Activated CD4-positive, CD25-positive, alpha-beta regulatory T cell treated with anti-CD3 and anti-CD28 coated beads, Interleukin-2, amount 50 U/mL, for 24 hours (primary cell): ENCODE measurements at regions not wholly inside any gene's neighbourhood (a gene's known extent, or its start where the extent isn't known, plus 50 kb on each side); places are given as distances from the start of the nearest gene placed in this dataset.
"Not testable (repeated sequence)": the region's sequence is repeated elsewhere in the genome, so short reads cannot be mapped to it uniquely, and the experiment has no call there.

ENCODE experiments used
- ATAC-seq, 2 donors: fragments of 150-1000 bp; cut with Tn5 transposase; one replicate each; pipeline ENCODE4 v1.10.0; 2021; ENCODE audit warnings: mild to moderate bottlenecking in 1 of 2, moderate library complexity in 1 of 2

DNA sequence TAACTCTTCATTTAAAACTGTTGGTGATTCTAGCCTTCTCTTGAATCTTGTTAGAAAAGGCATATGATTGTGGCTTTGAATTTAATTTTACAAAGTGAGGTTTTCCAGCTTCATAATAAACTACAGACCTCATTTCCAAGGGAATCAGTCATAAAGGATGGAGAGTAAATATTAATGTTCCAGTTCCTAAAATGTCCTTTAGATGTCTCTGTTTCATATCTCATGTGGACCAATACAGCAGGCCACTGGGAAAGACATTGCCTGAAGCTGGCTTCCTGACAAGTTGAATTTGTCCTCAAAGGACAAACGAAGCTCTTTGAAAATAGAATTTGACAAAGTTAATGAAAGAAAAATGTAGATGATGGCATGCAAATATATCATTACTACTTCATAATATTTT, 125.4 kb downstream of the ZNF330 start:
- ATAC-seq: no peak

DNA sequence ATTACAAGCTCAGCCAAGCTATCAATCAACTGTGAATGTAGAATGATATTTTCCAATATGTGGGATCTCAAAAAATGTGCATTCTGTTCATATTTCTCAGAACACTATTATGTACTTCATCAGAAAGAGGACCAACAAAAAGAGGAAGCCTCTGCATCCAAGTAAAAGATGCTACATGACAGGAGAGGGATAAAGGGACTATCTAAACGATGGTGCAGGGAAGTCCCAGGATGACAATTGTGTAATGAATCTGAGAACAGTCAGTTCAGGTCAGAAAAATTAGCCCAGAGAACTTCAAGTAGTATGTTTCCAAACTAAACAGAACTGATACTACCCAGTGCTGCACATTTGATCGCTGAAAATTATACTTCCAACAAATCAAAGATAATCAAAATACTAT, 127.0 kb downstream of the ZNF330 start:
- ATAC-seq: no peak

DNA sequence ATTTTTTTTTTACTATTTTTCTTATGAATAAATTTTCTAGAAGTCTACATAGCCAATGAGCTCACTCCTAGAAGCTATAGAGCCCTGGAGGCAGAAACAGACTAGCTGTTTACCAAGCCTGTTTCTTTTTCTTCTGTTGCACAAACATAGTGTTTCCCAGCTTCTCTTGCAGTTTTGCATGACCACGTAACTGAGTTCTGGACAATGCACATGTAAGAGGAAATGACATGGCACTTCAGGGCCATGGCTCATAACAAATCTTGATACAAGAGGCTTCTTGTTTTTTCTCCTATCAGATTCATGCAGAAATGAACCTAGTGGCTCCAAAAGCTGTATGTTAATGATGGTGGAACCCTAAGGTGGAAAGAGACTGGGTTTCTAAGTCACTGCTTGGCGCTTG, 127.4 kb downstream of the ZNF330 start:
- no peak for ATAC-seq

DNA sequence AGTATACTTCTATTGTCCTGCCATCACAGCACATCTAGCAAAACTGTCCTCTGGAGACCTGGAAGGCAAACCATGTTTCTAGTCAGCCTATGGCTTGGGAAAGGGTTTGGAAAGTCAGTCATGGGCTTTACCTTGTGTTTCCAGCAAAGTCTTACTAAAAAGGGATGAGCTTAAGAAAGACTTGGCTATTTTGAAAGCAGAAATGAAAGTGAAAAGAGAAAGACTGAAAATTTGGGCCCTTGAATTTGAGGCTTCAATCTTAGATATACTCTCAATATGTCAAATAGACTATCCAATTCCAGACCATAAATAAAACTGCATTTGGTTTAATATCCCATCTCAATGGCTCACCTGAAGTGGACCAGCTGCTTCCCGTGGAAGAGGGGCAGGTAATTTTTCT, 127.9 kb downstream of the ZNF330 start:
- no peak for ATAC-seq

DNA sequence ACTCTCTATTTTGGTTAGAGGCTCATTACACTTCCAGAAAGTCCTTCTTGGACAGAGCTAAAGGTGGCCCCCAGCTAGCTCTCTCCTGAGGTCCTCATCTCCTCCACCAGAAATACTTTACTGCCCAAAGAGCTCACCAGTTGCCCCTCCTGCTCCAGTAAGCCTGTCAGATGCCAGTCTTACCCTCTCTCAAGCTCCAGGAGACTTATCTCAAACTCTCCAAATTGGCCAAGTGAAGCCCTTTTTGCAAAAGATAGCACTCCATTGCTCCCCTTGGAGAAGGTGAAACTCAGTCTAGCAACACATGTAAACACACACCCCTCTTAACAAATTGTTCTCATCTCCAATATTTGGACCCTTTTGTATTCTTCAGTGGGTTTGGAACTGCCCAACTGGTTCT, 128.5 kb downstream of the ZNF330 start:
- no peak for ATAC-seq

DNA sequence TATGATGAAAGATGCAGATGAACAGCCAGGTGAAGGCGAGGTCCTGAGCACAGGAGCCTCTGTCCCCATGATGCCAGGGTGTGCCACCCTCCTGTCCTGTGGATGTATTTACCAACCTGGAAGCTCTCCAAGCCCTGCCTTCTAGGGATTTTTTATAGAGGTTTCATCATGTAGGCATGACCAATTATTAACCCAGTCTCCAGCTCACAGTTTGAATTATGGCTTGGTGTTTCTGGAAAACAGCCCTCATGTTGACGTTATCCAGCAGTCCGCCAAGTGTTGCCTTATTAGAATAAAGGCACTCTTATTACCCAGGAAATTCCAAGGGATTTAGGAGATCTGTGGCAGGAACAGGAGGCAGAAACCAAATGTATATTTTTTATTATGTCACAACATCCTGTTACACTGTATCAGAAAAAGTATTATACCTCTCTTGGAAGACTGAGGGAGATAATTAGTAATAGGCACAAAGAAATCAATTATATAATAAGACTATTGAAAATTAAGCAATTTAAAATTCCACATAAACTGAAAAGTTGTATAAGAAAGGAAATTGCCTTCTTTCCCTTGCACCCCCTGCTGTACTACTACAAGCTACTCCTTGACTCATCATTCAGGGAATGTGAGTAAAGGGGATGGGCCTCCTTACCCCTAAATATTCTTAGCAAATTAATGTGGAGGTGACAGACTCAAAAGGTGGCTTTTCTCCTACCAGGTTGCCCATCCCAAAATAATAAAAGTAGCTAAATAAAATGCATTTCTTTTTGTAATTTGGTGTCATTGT, 129.6 kb downstream of the ZNF330 start:
- ATAC-seq: no peak

DNA sequence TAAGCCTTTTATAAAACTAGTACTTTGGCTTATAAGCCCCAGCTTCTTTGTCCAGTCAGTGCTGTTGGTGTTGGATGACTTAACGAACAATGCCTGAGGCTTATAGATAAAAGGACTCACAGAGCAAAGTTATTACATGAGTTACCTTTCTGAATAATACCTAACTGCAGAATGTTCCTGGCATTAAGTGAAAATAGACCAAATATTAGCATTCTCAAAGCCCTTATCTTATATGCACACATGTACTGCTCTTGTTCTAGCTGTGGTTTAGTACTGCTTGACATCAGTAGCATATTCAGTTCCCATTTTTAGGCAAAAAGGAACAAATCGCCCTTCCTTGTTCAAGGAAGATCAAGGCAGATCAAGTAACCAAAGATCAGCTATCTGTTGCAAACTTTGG, 131.6 kb downstream of the ZNF330 start:
- ATAC-seq: no peak

DNA sequence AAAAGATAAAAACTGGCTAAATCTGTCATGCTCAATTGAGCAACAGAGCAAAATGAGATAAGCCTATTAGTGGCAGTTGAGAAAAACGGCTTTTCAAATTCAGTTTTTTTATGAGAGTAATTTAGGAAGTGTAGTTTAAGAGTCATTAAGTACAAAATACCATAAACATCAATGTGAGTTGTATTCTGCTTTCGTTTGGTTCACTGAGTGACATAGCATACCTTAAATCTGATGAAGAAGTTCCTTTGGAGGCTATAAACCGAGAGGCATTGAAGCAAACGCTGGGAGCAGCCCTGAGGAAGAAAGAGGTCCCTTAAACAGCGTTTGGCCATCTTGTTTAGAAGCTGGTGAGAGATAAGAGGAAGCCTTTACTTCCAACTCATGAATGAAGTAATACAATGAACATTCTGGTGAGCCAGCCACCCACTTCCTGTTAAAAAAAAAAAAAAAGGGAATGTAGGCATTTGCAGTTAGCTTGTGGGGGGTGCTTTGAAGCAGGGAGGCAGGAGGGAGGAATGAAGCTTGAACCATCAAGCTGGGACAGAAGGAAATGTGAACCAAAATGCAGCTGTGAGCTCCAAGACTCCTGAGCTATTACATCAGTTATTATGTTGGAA, 132.3 kb downstream of the ZNF330 start:
- no peak for ATAC-seq

DNA sequence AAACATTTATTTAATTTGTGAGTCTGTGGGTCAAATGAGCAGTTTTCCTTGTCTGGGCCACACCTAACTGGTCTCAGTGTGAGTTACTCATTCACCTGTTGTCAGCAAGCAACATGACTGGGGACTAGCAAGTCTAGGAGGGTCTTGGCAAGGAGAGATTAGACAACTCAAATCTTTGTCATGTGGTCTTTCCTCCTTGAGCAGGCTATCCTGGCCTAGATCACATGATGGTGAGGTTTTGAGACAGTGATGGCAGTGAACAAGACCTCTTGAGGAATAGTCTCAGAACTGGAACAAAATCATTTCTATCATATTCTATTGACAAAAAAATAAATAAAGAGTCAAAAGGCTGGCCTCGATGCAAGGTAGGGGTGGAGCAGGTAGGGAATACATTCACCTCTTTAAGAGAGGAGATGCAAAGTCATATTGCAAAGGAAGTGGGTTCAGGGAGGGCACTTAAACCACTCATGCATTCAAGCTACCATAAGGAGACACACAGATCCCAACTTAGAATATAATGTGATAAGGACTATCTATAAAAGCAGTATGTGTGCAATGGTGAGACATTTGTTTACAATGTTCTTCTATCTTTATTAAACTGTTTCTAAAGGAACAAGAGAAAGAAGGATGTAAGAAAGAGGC, 135.7 kb downstream of the ZNF330 start:
- ATAC-seq: no peak

DNA sequence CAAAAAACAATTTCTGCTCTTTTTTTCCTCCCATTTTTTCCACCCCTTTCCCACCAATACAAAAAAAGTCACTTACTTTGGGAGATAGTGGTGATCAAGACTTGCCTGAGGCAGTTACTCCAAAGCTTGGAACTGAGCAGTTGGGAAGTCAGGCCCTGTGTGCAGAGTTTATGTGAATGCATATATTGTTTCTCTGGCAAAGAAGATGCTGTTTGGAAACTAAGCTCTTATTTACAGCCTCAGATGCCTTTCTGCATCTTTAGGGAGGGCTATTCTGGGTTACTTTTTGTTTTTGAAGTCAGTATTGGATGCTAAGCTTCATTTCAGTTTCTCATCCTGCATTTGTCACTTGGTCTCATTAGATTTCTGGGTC, 136.3 kb downstream of the ZNF330 start:
- ATAC-seq: no peak

DNA sequence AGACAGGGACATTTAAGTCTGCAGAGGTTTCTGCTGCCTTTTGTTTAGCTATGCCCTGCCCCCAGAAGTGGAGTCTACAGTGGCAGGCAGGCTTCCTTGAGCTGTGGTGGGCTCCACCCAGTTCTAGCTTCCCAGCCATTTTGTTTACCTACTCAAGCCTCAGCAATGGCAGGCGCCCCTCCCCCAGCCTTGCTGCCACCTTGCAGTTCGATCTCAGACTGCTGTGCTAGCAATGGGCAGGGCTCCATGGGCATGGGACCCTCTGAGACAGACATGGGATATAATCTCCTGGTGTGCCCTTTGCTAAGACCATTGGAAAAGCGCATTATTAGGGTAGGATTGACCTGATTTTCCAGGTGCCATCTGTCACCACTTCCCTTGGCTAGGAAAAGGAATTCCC, 147.5 kb downstream of the ZNF330 start:
- ATAC-seq: not testable (repeated sequence)

DNA sequence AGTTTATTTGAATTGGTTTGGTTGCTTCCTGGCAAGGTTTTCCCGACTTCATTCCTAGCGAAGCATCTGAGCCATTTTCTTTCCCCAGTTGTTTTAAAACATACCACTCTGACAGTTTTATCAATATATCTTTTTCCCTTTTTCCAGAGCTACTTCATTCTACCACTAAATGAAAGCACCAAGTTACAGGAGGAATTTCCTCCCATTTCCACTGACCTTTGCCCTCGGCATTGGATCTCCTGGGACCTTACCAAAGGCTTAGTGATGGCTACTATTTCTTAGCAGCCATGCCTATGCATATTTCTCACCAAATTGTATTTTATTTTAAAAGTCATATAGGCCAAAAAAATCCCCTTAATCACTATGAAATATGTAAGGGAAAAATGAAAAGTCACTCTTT, 150.5 kb downstream of the ZNF330 start:
- ATAC-seq: no peak

DNA sequence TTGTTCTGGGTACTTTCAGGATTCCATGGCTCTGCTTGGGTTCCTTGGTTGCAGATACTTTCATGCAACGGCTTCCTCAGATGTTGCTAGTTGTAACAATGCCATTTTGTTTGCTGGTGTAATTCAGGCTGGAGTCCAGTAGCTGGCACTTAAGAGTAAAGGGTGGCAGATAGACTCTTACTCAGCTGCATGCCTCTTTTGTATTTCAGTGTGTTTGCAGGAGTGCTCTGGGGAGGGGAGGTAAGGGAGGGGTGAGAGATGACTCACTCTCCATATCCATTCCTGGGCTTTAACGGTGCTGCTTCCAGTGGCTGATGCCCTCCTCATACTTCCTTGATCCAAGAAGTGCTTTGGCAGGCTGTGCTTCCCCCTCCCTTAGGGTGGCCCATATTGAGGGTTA, 155.2 kb downstream of the ZNF330 start:
- ATAC-seq: no peak

DNA sequence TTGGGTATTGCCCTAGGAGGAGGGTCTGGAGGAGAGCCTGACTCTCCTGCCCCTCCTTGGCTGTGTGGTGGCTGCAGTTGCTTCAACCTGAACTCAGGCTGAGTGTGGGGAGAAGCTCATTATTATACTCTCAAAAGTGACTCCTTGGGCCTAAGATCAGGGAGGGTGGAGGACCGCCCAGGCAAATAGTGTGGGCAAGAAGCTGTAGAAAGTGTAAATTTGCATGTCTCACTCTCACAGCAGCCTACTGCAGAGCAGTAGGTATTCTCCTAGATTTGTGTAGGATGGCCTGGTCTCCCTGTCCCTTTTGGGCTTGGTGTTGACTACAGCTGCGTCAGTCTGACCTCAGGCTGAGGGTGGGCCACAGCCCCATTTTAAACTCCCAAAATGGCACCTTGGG, 156.1 kb downstream of the ZNF330 start:
- ATAC-seq: no peak

DNA sequence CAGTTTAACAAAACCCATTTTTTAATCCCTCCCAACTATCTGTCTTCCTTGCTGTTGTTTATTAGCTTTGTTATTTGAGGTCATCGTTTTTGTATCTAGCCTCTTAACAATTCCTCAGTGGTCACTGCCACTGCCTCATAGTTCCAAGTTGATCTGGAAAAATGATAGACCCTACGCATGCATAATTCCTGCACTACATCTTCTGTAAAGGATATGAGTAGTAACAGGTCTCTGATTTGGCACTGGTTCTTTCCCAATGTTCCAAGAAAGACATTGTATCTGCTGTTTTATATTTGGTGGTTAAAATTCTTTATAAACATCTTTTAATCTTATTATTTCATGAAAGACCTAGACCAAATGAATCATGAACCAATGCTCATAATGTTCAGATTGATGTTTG, 166.6 kb downstream of the ZNF330 start:
- no peak for ATAC-seq

DNA sequence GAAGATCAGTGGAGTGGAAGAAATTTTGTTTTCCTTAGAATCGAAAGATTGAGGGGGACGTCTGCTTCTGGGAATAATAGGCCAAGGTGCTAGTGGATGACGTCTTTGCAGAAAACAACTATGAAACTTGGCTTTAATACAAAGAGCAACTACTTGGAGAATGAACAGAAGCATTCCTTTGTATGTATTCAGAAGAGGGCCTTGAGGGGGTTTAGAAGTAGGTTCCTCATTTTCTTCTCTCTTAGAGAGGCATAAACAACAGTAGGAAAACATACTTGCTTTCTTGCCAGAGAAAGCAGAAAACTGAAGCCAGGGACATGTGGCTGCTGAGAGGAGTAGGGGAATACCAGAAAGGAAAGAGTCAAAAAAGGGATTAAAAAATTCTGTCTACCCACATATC, 167.8 kb downstream of the ZNF330 start:
- ATAC-seq: no peak

DNA sequence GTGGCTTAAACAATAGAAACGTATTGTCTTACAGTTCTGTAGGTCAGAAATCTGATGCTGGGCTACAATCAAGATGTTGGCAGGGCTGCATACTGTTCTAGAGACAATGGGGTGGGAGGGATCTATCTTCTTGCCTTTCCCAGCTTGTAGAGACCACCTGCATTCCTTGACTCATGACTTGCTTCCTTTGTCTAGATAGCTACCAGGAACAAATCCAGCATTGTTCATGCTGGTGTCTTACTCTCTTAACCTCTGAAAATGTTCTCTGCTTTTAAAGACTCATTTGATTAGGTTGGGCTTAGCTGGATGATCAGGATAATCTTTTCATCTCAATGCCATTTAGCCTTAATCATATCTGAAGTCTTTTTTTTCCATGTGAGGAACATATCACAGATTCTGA, 169.0 kb downstream of the ZNF330 start:
- no peak for ATAC-seq

DNA sequence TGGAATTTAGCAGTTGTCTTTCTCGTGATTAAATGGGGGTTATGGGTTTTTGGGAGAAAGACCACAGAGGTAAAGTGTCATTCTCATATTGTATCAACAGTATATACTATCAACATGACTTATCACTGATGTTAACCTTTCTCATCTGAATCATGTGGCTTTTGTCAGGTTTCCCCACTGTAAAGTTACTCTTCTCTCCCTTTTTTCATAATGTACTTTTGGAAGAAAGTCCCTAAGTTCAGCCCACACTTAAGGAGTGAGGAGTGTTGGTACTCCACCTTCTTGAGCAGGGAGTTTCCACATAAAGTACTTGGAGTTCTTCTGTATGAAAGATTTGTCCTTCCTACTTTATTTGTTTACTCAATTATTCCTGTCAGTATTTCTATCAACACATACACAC, 169.9 kb downstream of the ZNF330 start:
- no peak for ATAC-seq

DNA sequence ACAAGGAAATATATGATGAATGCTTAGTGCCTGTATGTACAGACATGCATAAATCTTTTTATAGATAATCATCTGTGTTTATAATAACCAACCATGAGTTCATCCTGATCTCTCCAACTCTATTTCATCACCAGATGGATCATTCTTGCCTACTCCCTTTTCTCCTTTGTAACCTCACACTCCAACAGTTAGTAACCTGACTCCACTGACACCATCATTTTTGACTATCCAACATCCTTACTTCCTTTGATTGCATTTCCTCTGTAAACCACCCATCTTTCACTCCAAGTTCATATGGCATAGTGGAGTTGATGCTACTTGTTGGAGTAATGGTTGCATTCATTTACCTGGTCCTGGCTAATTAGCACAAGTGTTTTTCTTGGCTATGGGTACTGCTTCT, 170.6 kb downstream of the ZNF330 start:
- ATAC-seq: no peak

DNA sequence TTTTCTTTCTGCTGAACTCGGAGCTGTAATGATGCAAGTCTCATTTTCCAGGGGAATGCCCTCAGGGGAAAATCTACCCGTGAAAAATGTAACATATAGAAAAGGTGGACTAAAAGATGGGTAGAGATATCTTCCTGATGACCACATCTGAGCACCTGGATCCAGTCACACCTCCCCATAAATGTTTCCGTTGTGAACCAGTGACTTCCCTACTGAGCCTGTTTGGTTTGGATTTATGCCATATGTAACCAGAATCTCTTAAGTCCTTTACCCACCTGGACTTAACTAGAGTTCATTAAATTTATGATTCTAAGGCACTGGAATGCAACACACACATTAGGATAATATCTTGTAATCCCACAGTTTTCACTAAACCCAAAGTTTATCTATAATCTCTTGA, 171.1 kb downstream of the ZNF330 start:
- no peak for ATAC-seq

DNA sequence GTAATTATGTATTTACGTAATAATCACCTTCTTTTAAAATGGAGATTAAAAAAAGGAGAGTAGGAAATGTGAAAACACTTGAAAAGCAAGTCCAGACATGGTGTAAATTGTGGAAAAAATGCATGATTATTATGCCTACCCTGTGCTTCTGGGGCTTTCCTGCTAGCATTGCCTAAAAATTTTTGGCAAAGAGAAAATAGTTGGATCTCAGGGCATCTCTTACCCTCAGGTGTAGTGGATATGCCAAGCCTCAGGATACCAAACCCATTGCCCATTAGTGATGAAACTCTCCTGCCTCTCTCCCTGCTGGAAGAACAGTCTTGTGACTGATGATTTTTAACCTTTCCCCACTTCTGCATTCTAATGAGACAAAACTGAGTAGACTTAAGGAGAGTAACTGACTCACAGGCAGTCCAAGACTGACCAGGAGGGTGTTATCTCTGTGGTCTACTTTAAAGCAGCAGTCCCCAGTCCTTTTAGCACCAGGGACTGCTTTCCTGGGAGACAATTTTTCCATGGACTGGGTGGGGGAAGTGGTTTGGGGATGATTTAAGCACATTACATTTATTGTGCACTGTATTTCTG, 174.6 kb downstream of the ZNF330 start:
- ATAC-seq: no peak

DNA sequence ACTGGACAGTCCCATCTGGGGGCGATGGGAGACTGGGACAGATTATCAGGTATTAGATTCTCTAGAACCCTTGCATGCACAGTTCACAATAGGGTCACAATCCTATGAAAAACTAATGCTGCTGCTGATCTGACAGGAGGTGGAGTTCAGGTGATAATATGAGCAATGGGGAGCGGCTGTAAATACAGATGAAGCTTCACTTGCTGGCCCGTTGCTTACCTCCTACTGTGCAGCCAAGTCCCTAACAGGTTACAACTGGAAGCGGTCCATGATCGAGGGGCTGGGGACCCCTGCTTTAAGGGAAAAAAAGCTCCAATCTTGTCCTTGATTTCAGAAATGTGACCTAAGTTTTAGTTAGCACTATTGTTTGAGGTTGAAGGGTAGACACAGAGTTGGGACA, 175.2 kb downstream of the ZNF330 start:
- no peak for ATAC-seq

DNA sequence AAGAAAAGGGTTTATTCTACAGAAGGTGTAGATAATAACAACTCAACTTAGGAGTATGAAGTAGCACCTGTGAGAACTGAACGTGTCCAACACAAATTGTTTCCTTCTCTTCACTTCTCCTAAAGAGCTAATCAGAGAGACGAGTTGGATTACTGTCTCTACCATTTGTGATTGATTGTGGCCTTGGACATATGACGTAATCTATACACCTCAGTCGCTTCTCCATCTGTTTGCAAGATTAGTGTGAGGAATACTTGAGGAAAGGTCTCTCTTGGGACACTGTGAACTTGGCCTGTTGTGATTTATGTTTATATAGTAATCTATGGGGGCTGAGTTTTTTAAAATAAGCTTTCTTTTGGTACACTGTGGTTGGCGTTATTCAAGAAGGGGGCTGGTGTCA, 182.0 kb downstream of the ZNF330 start:
- ATAC-seq: no peak

DNA sequence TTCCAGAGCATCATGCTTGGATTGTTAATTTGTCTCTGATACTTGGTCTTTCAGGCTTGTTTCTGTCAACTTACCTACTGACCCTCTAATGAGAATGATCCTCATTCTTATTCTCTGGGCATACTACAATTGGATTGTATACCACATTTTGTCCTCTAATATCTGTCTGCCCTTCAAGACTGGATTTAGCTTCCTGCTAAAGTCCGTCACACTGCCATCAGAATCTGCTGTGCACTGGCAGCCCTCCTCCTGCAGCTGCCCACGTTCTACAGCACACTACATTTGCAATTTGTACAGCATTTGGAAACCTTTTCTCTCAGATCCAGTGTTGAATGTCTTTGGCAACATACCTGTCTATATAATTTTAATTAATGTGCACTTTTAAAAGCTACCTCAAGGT, 183.1 kb downstream of the ZNF330 start:
- ATAC-seq: no peak
